ENCODE measurements at regions not wholly inside any gene's neighbourhood (a gene's known extent, or its start where the extent isn't known, plus 50 kb on each side); places are given as distances from the start of the nearest gene placed in this dataset.

DNA sequence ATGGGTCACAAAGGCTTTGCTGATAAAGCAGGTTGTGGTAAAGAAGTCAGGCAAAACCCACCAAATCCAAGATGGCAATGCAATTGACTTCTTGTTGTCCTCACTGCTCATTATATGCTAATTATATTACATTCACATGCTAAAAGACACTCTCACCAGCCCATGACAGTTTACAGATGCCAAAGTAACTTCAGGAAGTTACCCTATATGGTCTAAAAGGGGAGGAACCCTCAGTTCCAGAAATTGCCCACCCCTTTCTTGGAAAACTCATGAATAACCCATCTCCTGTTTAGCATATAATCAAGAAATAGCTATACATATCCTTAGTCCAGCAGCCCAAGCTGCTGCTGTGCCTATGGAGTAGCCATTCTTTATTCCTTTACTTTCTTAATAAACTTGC lies 501.1 kb downstream of the MEI4 start:
- intact Hi-C loops (cut with micrococcal nuclease; ENCODE audit: unreplicated experiment) (no loop called here), in situ Hi-C loops (cut with HindIII; ENCODE audit: low pct_unique_long_range_greater_than_20kb, low sequenced_read_pairs) (no loop called here)
- Histone ChIP-seq H3K36me3 (ENCODE audit: control insufficient read depth, insufficient read depth, low read length) (no peaks in the 10 kb centered on the region), H3K9me3 (ENCODE audit: control insufficient read depth, insufficient read depth, low read depth, low read length) (no peaks in the 10 kb centered on the region), H3K27ac (ENCODE audit: low read length) (no peak overlapping the region), H3K4me1 (ENCODE audit: control insufficient read depth, insufficient read depth, low read length) (no peaks in the 10 kb centered on the region), H3K4me3 (ENCODE audit: low read depth in 2 of 2, low read length in 2 of 2) (no peak overlapping the region), H3K27me3 (ENCODE audit: control insufficient read depth, insufficient read depth, low read length) (no peaks in the 10 kb centered on the region)
- POLR2A ChIA-PET, result no interaction called here
- CTCF ChIA-PET, result no interaction called here
- no peak for TF ChIP-seq POLR2AphosphoS5 (IDR thresholded peaks at IDR 0.05; ENCODE audit: low read depth, low read length)
- no peak for TF ChIP-seq SIN3A (IDR thresholded peaks at IDR 0.05; ENCODE audit: borderline replicate concordance, insufficient read depth, low read depth, low read length)
- TF ChIP-seq TCF7L2 (IDR thresholded peaks at IDR 0.05; ENCODE audit: low read depth, low read length), result no peak
- TF ChIP-seq, protein P1, sequence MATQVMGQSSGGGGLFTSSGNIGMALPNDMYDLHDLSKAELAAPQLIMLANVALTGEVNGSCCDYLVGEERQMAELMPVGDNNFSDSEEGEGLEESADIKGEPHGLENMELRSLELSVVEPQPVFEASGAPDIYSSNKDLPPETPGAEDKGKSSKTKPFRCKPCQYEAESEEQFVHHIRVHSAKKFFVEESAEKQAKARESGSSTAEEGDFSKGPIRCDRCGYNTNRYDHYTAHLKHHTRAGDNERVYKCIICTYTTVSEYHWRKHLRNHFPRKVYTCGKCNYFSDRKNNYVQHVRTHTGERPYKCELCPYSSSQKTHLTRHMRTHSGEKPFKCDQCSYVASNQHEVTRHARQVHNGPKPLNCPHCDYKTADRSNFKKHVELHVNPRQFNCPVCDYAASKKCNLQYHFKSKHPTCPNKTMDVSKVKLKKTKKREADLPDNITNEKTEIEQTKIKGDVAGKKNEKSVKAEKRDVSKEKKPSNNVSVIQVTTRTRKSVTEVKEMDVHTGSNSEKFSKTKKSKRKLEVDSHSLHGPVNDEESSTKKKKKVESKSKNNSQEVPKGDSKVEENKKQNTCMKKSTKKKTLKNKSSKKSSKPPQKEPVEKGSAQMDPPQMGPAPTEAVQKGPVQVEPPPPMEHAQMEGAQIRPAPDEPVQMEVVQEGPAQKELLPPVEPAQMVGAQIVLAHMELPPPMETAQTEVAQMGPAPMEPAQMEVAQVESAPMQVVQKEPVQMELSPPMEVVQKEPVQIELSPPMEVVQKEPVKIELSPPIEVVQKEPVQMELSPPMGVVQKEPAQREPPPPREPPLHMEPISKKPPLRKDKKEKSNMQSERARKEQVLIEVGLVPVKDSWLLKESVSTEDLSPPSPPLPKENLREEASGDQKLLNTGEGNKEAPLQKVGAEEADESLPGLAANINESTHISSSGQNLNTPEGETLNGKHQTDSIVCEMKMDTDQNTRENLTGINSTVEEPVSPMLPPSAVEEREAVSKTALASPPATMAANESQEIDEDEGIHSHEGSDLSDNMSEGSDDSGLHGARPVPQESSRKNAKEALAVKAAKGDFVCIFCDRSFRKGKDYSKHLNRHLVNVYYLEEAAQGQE (IDR thresholded peaks at IDR 0.05; ENCODE audit: insufficient read depth in 1 of 2, low read depth in 2 of 2, low read length in 1 of 2), result no peak
- DNase-seq (ENCODE audit: low read depth, low spot score), result no peak
- no peak for ATAC-seq
- no TSS peak for BruUV-seq (replicated peaks)

DNA sequence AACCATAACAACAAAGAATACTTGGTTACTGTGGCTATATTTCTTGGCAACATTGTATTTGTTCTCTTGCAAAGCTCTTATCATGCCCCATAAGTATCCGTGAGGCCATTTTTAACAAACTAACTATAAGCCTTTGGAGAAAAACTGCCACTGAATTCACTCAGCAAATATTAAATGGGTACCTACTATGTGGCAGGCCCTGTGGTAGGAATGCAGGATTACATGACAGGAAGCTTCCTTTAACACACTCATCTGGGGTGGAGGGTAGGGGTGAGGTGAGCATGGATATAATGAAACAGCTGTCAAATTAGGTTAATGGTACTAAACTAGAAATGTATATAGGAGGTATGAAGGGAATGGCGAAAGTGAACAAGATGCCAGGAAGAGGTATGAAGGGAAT lies 504.8 kb downstream of the MEI4 start:
- H3K27ac ChIP-seq (ENCODE audit: low read length), result no peak overlapping the region
- DNase-seq (ENCODE audit: low read depth, low spot score) (no peak), ATAC-seq (no peak)
- ChIA-PET POLR2A (no interaction called here), CTCF (no interaction called here)
- TF ChIP-seq, protein P1 (IDR thresholded peaks at IDR 0.05; ENCODE audit: insufficient read depth in 1 of 2, low read depth in 2 of 2, low read length in 1 of 2), result no peak
- TF ChIP-seq SIN3A (IDR thresholded peaks at IDR 0.05; ENCODE audit: borderline replicate concordance, insufficient read depth, low read depth, low read length) (no peak), POLR2AphosphoS5 (IDR thresholded peaks at IDR 0.05; ENCODE audit: low read depth, low read length) (no peak), TCF7L2 (IDR thresholded peaks at IDR 0.05; ENCODE audit: low read depth, low read length) (no peak)
- TF ChIP-seq, protein P2, sequence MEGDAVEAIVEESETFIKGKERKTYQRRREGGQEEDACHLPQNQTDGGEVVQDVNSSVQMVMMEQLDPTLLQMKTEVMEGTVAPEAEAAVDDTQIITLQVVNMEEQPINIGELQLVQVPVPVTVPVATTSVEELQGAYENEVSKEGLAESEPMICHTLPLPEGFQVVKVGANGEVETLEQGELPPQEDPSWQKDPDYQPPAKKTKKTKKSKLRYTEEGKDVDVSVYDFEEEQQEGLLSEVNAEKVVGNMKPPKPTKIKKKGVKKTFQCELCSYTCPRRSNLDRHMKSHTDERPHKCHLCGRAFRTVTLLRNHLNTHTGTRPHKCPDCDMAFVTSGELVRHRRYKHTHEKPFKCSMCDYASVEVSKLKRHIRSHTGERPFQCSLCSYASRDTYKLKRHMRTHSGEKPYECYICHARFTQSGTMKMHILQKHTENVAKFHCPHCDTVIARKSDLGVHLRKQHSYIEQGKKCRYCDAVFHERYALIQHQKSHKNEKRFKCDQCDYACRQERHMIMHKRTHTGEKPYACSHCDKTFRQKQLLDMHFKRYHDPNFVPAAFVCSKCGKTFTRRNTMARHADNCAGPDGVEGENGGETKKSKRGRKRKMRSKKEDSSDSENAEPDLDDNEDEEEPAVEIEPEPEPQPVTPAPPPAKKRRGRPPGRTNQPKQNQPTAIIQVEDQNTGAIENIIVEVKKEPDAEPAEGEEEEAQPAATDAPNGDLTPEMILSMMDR (IDR thresholded peaks at IDR 0.05), result no peak
- no peaks in the 10 kb centered on the region for H3K27me3 ChIP-seq (ENCODE audit: control insufficient read depth, insufficient read depth, low read length)
- H3K4me3 ChIP-seq (ENCODE audit: low read depth in 2 of 2, low read length in 2 of 2), result no peak overlapping the region
- no TSS peak for BruUV-seq (replicated peaks)
- H3K36me3 ChIP-seq (ENCODE audit: control insufficient read depth, insufficient read depth, low read length), result no peaks in the 10 kb centered on the region
- intact Hi-C loops (cut with micrococcal nuclease; ENCODE audit: unreplicated experiment), result no loop called here
- no peaks in the 10 kb centered on the region for H3K4me1 ChIP-seq (ENCODE audit: control insufficient read depth, insufficient read depth, low read length)
- in situ Hi-C loops (cut with HindIII; ENCODE audit: low pct_unique_long_range_greater_than_20kb, low sequenced_read_pairs), result no loop called here
- no peaks in the 10 kb centered on the region for H3K9me3 ChIP-seq (ENCODE audit: control insufficient read depth, insufficient read depth, low read depth, low read length)

Measured in Panc1 (cell line).